IPS-NIHi11 (cell line): ENCODE measurements at regions not wholly inside any gene's neighbourhood (a gene's known extent, or its start where the extent isn't known, plus 50 kb on each side); places are given as distances from the start of the nearest gene placed in this dataset.
"Not testable (repeated sequence)": the region's sequence is repeated elsewhere in the genome, so short reads cannot be mapped to it uniquely, and the experiment has no call there.

Source experiments
- DNase-seq: peaks from one replicate; pipeline ENCODE4 v3.0.0; 2012; ENCODE audit warnings: mixed read lengths, low spot score

- DNase-seq = no peak
Observed at GRCh38 chr1:112099979-112100378, 110.5 kb upstream of the KCND3 start.

GRCh38 chr1:112105557-112105956 is 116.1 kb upstream of the KCND3 start:
- no peak for DNase-seq

GRCh38 chr1:112110031-112110430 is 120.6 kb upstream of the KCND3 start:
- DNase-seq = no peak

GRCh38 chr1:112111734-112112133 is 122.3 kb upstream of the KCND3 start:
- no peak for DNase-seq

- no peak for DNase-seq
Observed at GRCh38 chr1:112114540-112114939, 125.1 kb upstream of the KCND3 start.

- DNase-seq = no peak
Observed at GRCh38 chr1:112126598-112126997, 137.1 kb upstream of the KCND3 start.

GRCh38 chr1:112127606-112128005 is 138.1 kb upstream of the KCND3 start:
- DNase-seq = not testable (repeated sequence)

- DNase-seq = no peak
Observed at GRCh38 chr1:112133487-112133886, 144.0 kb upstream of the KCND3 start.

- DNase-seq = no peak
Observed at GRCh38 chr1:112140743-112141142, 151.3 kb upstream of the KCND3 start.

GRCh38 chr1:112141301-112141700 is 151.8 kb upstream of the KCND3 start:
- DNase-seq = no peak

GRCh38 chr1:112141923-112142322 is 152.5 kb upstream of the KCND3 start:
- no peak for DNase-seq

GRCh38 chr1:112143871-112144441 is 154.5 kb upstream of the KCND3 start:
- DNase-seq = no peak

GRCh38 chr1:112144733-112145426 is 155.4 kb upstream of the KCND3 start:
- no peak for DNase-seq

- no peak for DNase-seq
Observed at GRCh38 chr1:112146201-112146715, 156.8 kb upstream of the KCND3 start.

GRCh38 chr1:112160214-112160613 is 170.7 kb upstream of the KCND3 start:
- DNase-seq = not testable (repeated sequence)

- peak; percentile 19 for DNase-seq
Observed at GRCh38 chr1:112165375-112165774, 175.9 kb upstream of the KCND3 start.

GRCh38 chr1:112169517-112169916 is 180.0 kb upstream of the KCND3 start:
- no peak for DNase-seq

GRCh38 chr1:112172294-112172882 is 182.9 kb upstream of the KCND3 start:
- DNase-seq = peak; percentile 77

- no peak for DNase-seq
Observed at GRCh38 chr1:112177314-112177713, 187.8 kb upstream of the KCND3 start.

GRCh38 chr1:112188611-112189010 is 199.1 kb upstream of the KCND3 start:
- DNase-seq = no peak

- DNase-seq = no peak
Observed at GRCh38 chr1:112196008-112196588, 199.9 kb upstream of the CTTNBP2NL start.

- DNase-seq = no peak
Observed at GRCh38 chr1:112196731-112197130, 199.3 kb upstream of the CTTNBP2NL start.

GRCh38 chr1:112209493-112209892 is 186.5 kb upstream of the CTTNBP2NL start:
- no peak for DNase-seq
